Mammary epithelial cell (primary cell): ENCODE measurements at regions not wholly inside any gene's neighbourhood (a gene's known extent, or its start where the extent isn't known, plus 50 kb on each side); places are given as distances from the start of the nearest gene placed in this dataset.

Experiments used
- CTCF ChIP-seq, 2 donors: IDR thresholded peaks in 1 of 2; conservative IDR thresholded peaks in 1 of 2; 2 replicates each; pipeline ENCODE4 v1.5.1; 2011 to 2012; ENCODE audit warnings: inconsistent platforms in 2 of 2, low read length in 2 of 2, mild to moderate bottlenecking in 2 of 2, control low read depth in 1 of 2, low read depth in 1 of 2; ENCODE audit not compliant: insufficient read depth in 1 of 2; ENCODE audit errors: extremely low read depth in 1 of 2
- EZH2 ChIP-seq: IDR thresholded peaks from 2 replicates; pipeline ENCODE4 v1.6.1; 2012; ENCODE audit warnings: low read length, inconsistent platforms, borderline replicate concordance

GRCh38 chr2:190592831-190593230 is 56.1 kb upstream of the NAB1 start:
- TF ChIP-seq CTCF (conservative IDR thresholded peaks at IDR 0.05 in 1 of 2, IDR thresholded peaks at IDR 0.05 in 1 of 2; ENCODE audit: extremely low read depth in 1 of 2, insufficient read depth in 1 of 2, low read depth in 1 of 2, low read length in 2 of 2) (no peak), EZH2 (no peak)
